Cardiac septum (tissue), 1 donor: ENCODE measurements at regions not wholly inside any gene's neighbourhood (a gene's known extent, or its start where the extent isn't known, plus 50 kb on each side); places are given as distances from the start of the nearest gene placed in this dataset.

Source experiments
- DNase-seq: peaks from one replicate; pipeline ENCODE4 v3.0.0-alpha.2; 2020; ENCODE audit warnings: low spot score
- intact Hi-C: fragments of 100-400 bp; cut with DNase I; formaldehyde crosslinking; loops from one replicate; pipeline ENCODE4 v1.14.0; 2022
- donor health status: DM: no; HTN: no; CAD: no.

DNA sequence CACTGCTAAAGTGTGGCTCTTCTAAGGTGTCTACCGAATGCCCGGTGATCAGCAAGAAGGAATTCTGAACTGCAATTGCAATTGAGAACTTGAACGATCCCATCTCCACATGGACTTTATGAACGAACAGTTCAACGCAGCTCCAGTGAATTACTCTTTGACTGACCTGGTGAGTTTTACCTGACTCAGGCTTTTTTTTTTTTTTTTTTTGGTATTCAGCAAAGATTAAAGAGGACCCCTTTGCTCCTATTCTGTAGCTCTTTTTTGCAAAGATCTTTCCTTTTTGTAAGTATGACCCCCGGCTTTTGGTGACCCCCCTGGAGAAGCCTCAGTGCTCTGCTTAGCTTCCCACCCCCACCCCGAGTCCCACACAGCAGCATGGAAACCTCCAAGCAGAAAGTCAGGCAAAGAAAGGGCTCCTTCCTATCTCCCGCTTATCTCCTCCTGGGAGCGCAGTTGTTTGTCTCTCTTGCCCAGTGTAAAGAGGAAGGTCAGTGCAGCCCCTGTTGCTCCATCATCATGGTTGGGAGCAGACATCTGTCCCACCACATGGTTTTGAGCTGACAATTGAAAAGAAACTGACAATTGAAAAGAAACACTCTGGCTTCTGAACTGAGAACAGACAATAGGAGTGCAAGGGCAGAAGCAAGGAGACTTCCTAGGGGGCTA lies 72.1 kb upstream of the DIO3 start:
- DNase-seq, result peak; percentile 31
- intact Hi-C loops, result no loop called here

DNA sequence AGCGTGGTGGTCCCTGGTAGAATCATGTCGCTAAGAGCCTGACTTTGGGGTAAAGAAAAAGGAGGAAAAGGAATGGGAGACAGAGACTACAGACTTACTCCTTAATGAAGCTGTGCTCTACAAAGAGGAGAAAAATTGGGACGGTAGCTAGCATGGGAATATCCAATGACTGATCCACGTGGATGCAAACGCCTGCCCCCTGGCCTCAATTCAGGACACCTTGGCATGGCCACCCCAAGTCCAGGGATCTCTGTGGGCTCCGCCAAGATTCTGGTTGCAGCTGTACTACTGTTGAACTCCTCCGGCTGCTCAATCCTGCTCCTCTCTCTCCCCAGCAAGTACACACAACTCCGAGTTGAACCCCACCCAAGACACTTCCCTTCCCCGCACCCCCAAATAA lies 70.5 kb upstream of the DIO3 start:
- DNase-seq, result peak; percentile 47
- intact Hi-C loops, result no loop called here

DNA sequence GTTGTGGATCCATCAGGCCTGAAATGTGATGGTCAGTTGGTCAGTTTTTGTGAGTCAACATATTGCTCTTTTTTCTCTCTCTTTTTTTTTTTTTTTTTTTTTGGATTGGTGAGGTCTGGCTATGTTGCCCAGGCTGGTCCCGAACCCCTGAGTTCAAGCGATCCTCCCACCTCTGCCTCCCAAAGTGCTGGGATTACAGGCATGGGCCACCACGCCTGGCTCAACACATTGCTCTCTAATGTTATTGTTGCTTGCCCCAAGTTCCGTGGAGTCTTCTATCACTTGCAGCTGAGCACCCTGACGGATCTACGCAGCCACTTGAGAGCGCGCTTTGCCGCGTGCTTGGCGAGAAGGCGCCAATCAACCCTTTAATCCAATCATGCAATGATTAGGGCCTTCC lies 69.5 kb upstream of the DIO3 start:
- intact Hi-C loops, result no loop called here
- peak; percentile 27 for DNase-seq

DNA sequence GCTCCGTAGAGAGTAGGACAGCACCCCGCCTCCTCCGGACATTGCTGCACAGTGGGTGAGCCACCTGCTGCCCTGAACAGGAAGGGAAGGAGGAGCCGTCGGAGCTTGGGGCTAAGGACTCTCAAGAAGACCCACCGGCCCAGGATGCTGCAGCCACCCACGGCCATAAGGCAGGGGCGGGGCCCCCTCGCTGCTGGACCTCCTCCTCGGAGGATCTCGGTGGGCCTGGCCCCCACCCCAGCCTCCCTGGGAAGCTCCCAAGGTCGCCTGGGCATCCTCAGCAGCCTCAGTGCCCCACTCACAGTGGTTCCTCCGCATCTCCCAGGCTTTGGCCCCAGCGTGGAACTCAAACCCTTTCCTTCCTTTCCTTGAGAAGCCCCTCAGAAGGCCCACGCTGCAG lies 68.6 kb upstream of the DIO3 start:
- intact Hi-C loops, result no loop called here
- peak; percentile 59 for DNase-seq

DNA sequence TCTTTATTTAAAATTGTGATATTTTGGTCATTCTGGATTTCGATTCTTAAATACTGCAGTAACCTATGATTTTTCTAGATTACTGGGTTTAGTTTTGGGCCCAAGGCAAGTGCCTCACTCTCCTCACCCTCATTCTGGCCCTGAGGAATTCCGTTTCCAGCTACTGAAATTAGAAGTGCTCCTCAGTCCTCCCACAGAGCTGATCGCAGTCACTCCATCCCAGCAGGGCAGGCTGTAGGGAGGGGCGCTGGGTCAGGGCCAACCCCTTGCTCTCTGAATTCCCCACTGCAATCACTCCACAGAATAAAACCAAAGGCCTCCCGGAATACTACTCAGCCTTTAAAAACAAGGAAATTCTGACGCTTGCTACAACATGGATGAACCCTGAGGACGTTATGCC lies 66.5 kb upstream of the DIO3 start:
- intact Hi-C loops, result no loop called here
- DNase-seq, result peak; percentile 26

DNA sequence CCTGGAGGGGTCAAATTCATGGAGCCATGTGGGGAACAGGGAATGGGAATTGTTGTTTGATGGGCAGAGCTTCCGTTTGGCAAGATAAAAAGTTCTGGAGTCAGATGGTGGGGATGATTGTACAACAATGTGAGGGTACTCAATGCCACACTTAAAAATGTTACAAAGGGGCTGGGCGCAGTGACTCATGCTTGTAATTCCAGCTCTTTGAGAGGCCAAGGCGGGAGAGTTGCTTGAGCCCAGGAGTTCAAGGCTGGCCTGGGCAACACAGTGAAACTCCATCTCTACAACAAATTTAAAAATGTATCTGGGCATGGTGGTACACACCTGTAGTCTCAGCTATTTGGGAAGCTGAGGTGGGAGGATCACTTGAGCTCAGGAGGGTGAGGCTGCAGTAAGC lies 66.0 kb upstream of the DIO3 start:
- intact Hi-C loops, result no loop called here
- peak; percentile 44 for DNase-seq

GRCh38 chr14:101495827-101496775 lies 65.2 kb upstream of the DIO3 start:
- DNase-seq, result peak; percentile 55
- intact Hi-C loops, result no loop called here

- DNase-seq, result peak; percentile 20
- intact Hi-C loops, result no loop called here
These were observed 64.3 kb upstream of the DIO3 start for GRCh38 chr14:101496776-101497683.

DNA sequence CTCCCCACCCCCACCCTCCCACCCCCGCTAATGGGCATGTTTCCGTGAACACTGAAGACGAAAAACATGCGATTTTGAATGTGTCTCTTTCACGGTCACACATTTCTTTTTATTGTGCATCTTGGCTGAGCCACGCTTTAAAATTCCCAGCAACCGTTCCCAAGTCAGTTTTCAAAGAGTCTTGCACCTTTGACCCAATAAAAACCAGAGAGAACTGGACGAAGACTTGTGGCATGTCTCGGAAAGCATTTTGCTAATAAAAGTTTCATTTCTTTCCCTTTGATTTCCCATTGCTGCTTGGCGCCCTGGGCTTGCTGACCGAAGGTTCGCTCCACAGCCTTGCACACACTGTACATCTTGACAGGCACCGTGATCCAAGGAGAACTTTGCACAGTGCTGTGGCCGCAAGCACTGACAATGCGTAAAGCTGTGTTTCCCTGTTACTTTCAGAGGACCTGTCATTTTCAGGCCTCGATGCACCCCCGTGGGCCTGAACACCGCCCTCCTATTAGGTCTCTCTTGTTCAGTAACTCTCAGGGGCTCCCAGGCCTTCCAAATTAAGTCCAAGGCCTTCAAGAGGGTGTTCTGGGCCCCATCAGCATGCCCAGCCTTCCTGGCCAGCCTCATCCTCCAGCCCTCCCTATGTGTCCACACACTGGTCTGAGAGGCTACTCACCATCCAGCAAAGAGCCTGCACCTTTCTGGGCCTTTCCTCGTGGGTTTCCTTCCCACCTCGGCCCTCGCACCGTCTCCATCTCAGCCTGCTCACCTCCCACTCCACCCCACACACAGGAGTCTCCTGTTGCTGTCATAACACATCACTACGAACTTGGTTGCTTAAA lies 63.4 kb upstream of the DIO3 start:
- peak; percentile 15 for DNase-seq
- intact Hi-C loops, result no loop called here

- intact Hi-C loops, result no loop called here
- DNase-seq, result peak; percentile 9
These were observed 62.8 kb upstream of the DIO3 start for GRCh38 chr14:101498526-101498860.

DNA sequence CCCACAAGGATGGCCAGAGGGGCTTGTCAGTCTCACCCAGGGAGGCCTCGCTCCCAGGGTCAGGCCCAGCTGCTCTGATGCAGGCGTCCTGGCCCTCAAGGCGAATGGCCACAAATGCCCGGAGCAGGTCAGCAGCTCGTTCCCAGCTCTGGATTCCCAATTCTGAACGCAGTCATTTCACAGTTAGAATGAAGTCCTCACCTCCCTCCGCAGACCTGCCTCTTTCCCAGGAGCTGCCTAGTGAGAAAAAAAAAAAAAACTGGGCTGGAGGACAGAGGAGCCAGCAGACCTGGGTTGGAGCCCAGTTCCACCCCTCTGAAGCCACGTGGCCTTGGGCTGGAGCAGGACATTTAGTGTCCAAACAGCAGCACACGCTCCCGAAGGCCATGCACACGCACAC lies 62.2 kb upstream of the DIO3 start:
- intact Hi-C loops, result no loop called here
- DNase-seq, result peak; percentile 63

- DNase-seq, result peak; percentile 10
- intact Hi-C loops, result no loop called here
These were observed 61.8 kb upstream of the DIO3 start for GRCh38 chr14:101499513-101499912.

DNA sequence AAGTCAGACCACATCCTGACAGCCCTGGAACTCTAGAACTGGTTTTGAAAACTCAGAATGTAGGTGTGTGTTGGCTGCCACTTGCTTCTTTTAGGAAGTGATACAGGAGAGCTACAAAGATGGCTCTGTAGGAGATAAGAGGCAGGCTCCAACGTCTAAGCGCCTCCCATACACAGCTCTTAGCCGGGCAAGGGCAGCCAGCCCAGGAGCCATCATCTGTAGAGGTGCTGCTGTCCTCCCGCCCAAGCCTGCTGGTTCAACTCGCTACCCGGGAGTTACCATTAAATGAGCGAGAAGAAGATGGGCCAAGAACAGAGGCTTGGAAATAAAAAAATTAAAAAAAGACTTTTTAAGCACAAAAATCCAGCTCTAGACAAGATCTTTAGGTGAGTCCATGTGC lies 61.2 kb upstream of the DIO3 start:
- DNase-seq, result peak; percentile 43
- intact Hi-C loops, result no loop called here

- intact Hi-C loops, result no loop called here
- peak; percentile 12 for DNase-seq
These were observed 60.6 kb upstream of the DIO3 start for GRCh38 chr14:101500681-101501080.

- intact Hi-C loops, result no loop called here
- peak; percentile 38 for DNase-seq
These were observed 60.0 kb upstream of the DIO3 start for GRCh38 chr14:101501341-101501740.

- intact Hi-C loops, result no loop called here
- peak; percentile 68 for DNase-seq
These were observed 59.3 kb upstream of the DIO3 start for GRCh38 chr14:101501858-101502615.

DNA sequence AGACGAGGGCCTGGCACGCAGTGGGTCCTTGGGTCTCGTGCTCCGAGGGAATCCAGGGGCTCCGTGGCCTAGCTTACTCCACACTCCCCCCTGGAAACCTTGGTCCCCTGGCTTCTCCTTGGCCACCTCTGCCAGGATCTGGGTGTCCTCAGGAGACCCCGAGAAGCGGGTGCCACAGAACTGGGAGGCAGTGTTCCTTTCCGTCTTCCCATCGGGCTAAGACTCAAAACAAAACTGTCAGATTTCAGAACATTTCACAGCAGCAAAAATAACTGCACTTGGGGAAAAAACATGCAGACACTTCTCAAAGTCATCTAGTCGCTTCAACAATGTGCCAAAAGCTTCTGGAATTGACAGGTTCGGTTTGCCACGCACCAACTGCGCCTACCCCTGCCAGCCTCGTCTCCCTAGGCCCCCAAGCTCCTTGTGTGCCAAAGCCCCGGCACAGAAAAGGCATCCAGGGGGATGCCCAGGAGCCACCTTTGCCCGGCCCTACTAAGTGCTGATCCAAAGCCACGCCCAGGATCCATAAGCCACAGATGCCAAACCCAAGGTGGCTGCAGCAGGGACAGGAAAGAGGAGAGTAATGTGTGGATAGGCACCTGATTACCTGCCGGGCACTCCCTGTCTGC lies 58.4 kb upstream of the DIO3 start:
- DNase-seq, result peak; percentile 74
- intact Hi-C loops, result no loop called here

DNA sequence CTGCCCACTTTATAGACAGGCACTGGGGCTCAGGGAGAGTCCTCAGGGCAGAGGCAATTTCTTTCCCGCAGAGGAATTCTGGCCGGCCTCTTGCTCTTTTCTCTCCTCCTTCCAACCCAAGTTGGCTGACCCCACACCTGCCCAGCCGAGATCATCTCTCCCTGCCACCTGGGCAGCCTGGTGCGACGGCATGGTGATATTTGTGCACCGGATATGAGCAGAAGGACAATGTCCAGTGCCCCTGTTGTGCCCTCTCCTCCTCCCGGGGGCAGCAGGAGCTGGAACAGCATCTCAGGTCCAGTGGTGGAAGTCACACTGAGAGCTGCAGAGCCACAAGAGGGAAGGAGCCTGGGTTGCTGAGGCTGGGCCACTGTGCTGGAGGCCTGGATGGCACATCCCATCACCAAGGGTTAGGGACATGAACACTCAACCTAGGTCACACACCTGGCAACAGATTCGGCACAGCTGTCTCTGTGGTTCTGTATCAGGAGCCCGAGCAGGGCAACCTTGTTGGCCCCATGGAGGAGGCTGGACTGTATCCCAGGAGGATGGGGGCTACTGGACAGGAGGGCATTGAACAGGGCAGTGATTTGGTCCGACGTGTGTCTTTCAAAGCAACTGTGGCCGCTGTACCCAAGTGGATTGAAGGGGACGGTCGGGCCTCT lies 57.7 kb upstream of the DIO3 start:
- intact Hi-C loops, result no loop called here
- peak; percentile 39 for DNase-seq
